ENCODE measurements at regions not wholly inside any gene's neighbourhood (a gene's known extent, or its start where the extent isn't known, plus 50 kb on each side); places are given as distances from the start of the nearest gene placed in this dataset.

GRCh38 chr4:187389420-187389819 lies 606.2 kb upstream of the ZFP42 start (continued):
- TF ChIP-seq E2F6 (IDR thresholded peaks at IDR 0.05), result no peak
- no peak for TF ChIP-seq EP300 (IDR thresholded peaks at IDR 0.05; ENCODE audit: borderline replicate concordance in 1 of 2, low read depth in 2 of 2, low read length in 2 of 2)
- TF ChIP-seq MAX (IDR thresholded peaks at IDR 0.05), result no peak

Data from H1 (cell line).